ENCODE measurements at regions not wholly inside any gene's neighbourhood (a gene's known extent, or its start where the extent isn't known, plus 50 kb on each side); places are given as distances from the start of the nearest gene placed in this dataset.

GRCh38 chr20:24363031-24363430, 106.4 kb upstream of the SYNDIG1 start:
- TF ChIP-seq CTCF (conservative IDR thresholded peaks at IDR 0.05; ENCODE audit: low read depth, low read length) (no peak), EZH2 (IDR thresholded peaks at IDR 0.05; ENCODE audit: low read length, unreplicated experiment) (no peak)
